Ascending aorta (tissue), 2 donors: ENCODE measurements at regions not wholly inside any gene's neighbourhood (a gene's known extent, or its start where the extent isn't known, plus 50 kb on each side); places are given as distances from the start of the nearest gene placed in this dataset.
"Not testable (repeated sequence)": the region's sequence is repeated elsewhere in the genome, so short reads cannot be mapped to it uniquely, and the experiment has no call there.

Experiments
- DNase-seq, 2 donors: peaks; one replicate each; pipeline ENCODE4 v3.0.0-alpha.2; 2019; ENCODE audit warnings: low spot score in 2 of 2
- H3K27ac ChIP-seq, 2 donors: fragments of 200-600 bp; sonication (generic); one replicate each; pipeline ENCODE4 v1.5.1; 2016 to 2017; ENCODE audit warnings: mild to moderate bottlenecking in 1 of 2
- H3K27me3 ChIP-seq: fragments of 200-600 bp; sonication (generic); one replicate; pipeline ENCODE4 v1.5.1; 2017
- H3K36me3 ChIP-seq, 2 donors: fragments of 200-600 bp; sonication (generic); one replicate each; pipeline ENCODE4 v1.5.1; 2016
- H3K4me1 ChIP-seq, 2 donors: fragments of 200-600 bp; sonication (generic); one replicate each; pipeline ENCODE4 v1.5.1; 2016 to 2017; ENCODE audit warnings: mild to moderate bottlenecking in 1 of 2
- H3K4me3 ChIP-seq, 2 donors: fragments of 200-600 bp; sonication (generic); one replicate each; pipeline ENCODE4 v1.5.1; 2016 to 2017; ENCODE audit warnings: mild to moderate bottlenecking in 1 of 2
- H3K9me3 ChIP-seq, 2 donors: fragments of 200-600 bp; sonication (generic); one replicate each; pipeline ENCODE4 v1.5.1; 2016
- intact Hi-C: fragments of 100-400 bp; cut with DNase I; formaldehyde crosslinking; loops from one replicate; pipeline ENCODE4 v1.15.1; 2023
- TF ChIP-seq, protein P1 (sequence below), 3 experiments: fragments of 200-600 bp in 2 of 3; fragments of 450-650 bp in 1 of 3; sonication (generic) in 2 of 3; IDR thresholded peaks; one replicate each; pipeline ENCODE4 v1.5.1; 2016 to 2019; ENCODE audit warnings: antibody characterized with exemption in 3 of 3, mild to moderate bottlenecking in 1 of 3, moderate library complexity in 1 of 3

DNA sequence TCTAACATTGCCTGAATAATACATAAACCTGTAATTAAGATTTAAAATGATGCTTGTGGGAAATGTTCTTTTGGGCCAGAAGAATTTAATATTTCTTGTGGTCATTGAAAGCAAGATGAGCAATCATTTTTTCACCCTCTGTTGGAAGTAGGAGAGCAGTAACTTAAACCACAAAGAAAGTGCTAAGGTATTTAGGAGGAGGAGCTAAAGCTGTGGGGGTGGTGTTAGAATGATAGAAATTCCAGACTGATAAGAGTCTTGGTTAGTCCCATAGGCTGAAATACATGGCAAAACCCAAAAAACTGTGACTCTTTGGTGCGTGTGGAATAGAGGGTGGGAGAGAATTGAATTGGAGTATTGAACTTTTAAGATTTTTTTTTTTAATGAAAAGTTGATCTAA, 247.0 kb downstream of the YTHDC2 start:
- TF ChIP-seq, protein P1, sequence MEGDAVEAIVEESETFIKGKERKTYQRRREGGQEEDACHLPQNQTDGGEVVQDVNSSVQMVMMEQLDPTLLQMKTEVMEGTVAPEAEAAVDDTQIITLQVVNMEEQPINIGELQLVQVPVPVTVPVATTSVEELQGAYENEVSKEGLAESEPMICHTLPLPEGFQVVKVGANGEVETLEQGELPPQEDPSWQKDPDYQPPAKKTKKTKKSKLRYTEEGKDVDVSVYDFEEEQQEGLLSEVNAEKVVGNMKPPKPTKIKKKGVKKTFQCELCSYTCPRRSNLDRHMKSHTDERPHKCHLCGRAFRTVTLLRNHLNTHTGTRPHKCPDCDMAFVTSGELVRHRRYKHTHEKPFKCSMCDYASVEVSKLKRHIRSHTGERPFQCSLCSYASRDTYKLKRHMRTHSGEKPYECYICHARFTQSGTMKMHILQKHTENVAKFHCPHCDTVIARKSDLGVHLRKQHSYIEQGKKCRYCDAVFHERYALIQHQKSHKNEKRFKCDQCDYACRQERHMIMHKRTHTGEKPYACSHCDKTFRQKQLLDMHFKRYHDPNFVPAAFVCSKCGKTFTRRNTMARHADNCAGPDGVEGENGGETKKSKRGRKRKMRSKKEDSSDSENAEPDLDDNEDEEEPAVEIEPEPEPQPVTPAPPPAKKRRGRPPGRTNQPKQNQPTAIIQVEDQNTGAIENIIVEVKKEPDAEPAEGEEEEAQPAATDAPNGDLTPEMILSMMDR (IDR thresholded peaks at IDR 0.05): no peak
- H3K36me3 ChIP-seq: no peaks in the 10 kb centered on the region

DNA sequence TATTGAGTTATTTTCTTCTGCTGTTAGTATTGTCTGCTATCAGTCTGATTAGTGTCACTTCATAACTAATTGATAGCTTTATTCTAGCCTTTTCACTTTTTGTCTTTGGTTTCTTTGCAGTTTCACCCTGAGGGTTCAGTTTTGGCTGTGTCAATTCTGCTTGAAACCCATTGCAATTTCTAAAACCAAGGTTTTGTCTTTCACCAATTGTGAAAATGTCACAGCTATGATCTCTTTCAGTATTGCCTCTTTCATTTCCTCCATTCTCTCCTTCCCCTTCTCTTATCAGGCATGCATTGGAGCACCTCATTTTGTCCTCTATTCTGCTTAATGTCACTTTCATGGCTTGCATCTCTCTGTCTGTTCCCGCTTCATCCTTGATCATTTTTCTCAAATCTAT, 248.1 kb downstream of the YTHDC2 start:
- H3K36me3 ChIP-seq: no peaks in the 10 kb centered on the region
- peaks cover 0 to 2% of the 10 kb centered on the region in 2 donors for H3K9me3 ChIP-seq
- no peak for DNase-seq
- intact Hi-C loops: no loop called here
- TF ChIP-seq, protein P1 (IDR thresholded peaks at IDR 0.05): no peak
- no peaks in the 10 kb centered on the region for H3K27me3 ChIP-seq
- H3K4me1 ChIP-seq: no peaks in the 10 kb centered on the region
- H3K27ac ChIP-seq: no peak overlapping the region
- no peak overlapping the region for H3K4me3 ChIP-seq

More for the DNA sequence above, 247.0 kb downstream of the YTHDC2 start:
- Histone ChIP-seq H3K27ac (no peak overlapping the region), H3K27me3 (no peaks in the 10 kb centered on the region), H3K4me3 (no peak overlapping the region), H3K4me1 (no peaks in the 10 kb centered on the region), H3K9me3 (no peaks in the 10 kb centered on the region)
- intact Hi-C loops: no loop called here
- DNase-seq: no peak

DNA sequence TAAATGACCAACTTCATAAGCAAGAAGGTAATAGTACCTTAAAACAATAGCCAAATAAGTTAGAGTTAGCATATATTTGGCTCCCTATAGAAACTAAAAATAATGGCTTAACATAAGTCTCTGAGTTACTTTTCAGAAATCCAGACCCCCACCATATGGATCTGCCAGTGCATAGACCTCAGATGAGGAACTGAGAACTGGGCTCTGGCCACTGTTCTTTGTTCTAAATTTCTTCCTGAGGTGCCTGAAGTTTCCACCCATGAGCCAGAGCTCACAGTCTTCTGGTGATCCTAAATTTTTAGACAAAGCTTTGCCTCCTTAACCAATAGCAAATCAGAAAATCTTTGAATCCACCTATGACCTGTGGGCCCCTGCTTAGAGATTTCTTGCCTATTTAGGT, 250.9 kb downstream of the YTHDC2 start:
- no peaks in the 10 kb centered on the region for H3K36me3 ChIP-seq
- H3K4me3 ChIP-seq: no peak overlapping the region
- H3K9me3 ChIP-seq: peaks cover 0 to 7% of the 10 kb centered on the region in 2 donors
- intact Hi-C loops: no loop called here
- DNase-seq: no peak
- no peaks in the 10 kb centered on the region for H3K4me1 ChIP-seq
- no peak overlapping the region for H3K27ac ChIP-seq
- no peaks in the 10 kb centered on the region for H3K27me3 ChIP-seq
- TF ChIP-seq, protein P1 (IDR thresholded peaks at IDR 0.05): no peak

DNA sequence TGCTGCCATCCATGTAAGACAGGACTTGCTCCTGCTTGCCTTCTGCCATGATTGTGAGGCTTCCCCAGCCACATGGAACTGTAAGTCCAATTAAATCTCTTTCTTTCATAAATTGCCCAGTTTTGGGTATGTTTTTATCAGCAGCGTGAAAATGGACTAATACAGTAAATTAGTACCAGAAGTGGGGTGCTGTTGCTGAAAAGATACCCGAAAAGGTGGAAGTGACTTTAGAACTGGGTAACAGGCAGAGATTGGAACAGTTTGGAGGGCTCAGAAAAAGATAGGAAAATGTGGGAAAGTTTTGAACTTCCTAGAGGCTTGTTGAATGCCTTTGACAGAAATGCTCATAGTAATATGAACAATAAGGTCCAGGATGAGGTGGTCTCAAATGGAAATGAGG, 253.3 kb downstream of the YTHDC2 start:
- intact Hi-C loops, DNase-seq, H3K4me1 ChIP-seq, H3K4me3 ChIP-seq, H3K27me3 ChIP-seq, H3K27ac ChIP-seq, H3K9me3 ChIP-seq, H3K36me3 ChIP-seq: not testable (repeated sequence)

DNA sequence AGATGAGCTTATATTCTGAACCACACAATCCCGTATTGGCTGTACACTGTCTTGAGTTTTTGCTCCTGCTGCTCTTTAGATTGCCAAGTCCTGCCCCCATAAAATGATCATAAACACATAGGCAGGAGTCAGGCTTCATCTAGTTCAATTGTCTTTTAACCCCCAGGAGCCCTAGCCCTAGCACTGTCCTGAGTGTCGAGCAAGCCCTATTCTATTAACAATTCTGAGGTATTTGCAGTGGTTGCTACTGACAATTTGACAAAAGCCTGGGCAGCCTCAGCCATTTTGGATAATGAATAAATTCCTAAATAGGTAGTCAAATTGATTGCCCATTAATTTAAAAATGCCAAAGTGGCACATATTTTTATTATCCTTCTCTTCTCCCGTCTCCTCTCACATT, 257.2 kb downstream of the YTHDC2 start:
- intact Hi-C loops: no loop called here
- no peak overlapping the region for H3K27ac ChIP-seq

DNA sequence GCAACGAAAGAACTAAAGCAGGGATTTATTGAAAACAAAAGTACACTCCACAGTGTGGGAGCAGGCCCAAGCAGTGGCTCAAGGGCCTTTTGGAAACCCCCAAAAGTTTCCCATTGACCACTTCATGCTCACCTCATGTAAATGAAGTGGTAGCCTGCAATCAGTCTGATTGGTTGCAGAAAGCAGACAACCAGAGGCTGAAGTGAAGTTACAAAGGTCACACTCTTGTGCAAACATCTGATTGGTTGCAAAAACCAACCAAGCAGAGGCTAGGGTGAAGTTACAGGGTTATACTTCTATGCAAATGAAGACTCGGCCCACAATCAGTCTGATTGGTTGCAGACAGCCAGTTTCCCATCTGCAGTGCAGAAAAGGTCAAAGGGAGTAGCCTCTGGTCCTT, 258.0 kb downstream of the YTHDC2 start:
- H3K36me3 ChIP-seq: no peaks in the 10 kb centered on the region
- peaks cover 0 to 6% of the 10 kb centered on the region in 2 donors for H3K9me3 ChIP-seq
- H3K27me3 ChIP-seq: no peaks in the 10 kb centered on the region
- no peaks in the 10 kb centered on the region for H3K4me1 ChIP-seq
- TF ChIP-seq, protein P1 (IDR thresholded peaks at IDR 0.05): no peak
- H3K4me3 ChIP-seq: no peak overlapping the region
- no peak overlapping the region for H3K27ac ChIP-seq
- DNase-seq: no peak
- intact Hi-C loops: no loop called here

More for the DNA sequence above, 257.2 kb downstream of the YTHDC2 start:
- no peak overlapping the region for H3K4me3 ChIP-seq
- H3K36me3 ChIP-seq: no peaks in the 10 kb centered on the region
- H3K9me3 ChIP-seq: peaks cover 0 to 7% of the 10 kb centered on the region in 2 donors
- H3K27me3 ChIP-seq: no peaks in the 10 kb centered on the region
- TF ChIP-seq, protein P1 (IDR thresholded peaks at IDR 0.05): no peak
- no peaks in the 10 kb centered on the region for H3K4me1 ChIP-seq
- no peak for DNase-seq
